K562 (cell line): ENCODE measurements at regions not wholly inside any gene's neighbourhood (a gene's known extent, or its start where the extent isn't known, plus 50 kb on each side); places are given as distances from the start of the nearest gene placed in this dataset.

Source experiments
- ATAC-seq: fragments of 200-7000 bp; cut with Tn5 transposase; 3 replicates; pipeline ENCODE4 v1.9.1; 2020; ENCODE audit warnings: moderate library complexity
- BruUV-seq: library from RNA; stranded (reverse); fragments of 400-500 nt; replicated peaks from 2 replicates; lab custom pipeline; 2021; lab: Mats Ljungman, UMichigan
- CTCF ChIA-PET: fragments of 300-600 bp; formaldehyde crosslinking; extraction: SDS; loops from one replicate; lab custom pipeline; 2021; ENCODE audit warnings: low intra/inter-chr PET ratio; lab: Yijun Ruan, JAX
- POLR2A ChIA-PET: fragments of 300-600, 350-650 bp; sonication (Branson Sonifier 250); formaldehyde crosslinking; extraction: SDS; loops from one replicate; lab custom pipeline; 2021; ENCODE audit warnings: antibody characterized with exemption, inconsistent platforms; lab: Yijun Ruan, JAX
- DNase-seq, 4 experiments: peaks; one replicate each; pipeline versions ENCODE4 v3.0.0 to v3.0.0-alpha.2; 2011 to 2018; ENCODE audit warnings: low spot score in 3 of 4, mixed read lengths in 3 of 4; ENCODE audit errors: extremely low read depth in 1 of 4
- FAIRE-seq: peaks from 2 replicates; lab custom pipeline; 2011; peaks lifted over from hg19 to GRCh38; lab: Jason Lieb, UNC
- H2AFZ ChIP-seq: 2 replicates; pipeline ENCODE4 v1.6.0; 2011; ENCODE audit warnings: low read depth, low read length, control low read depth, inconsistent platforms
- H3K27ac ChIP-seq: fragments of 200-600 bp; 3 replicates; pipeline ENCODE4 v1.8.0; 2011; ENCODE audit warnings: low read depth, mild to moderate bottlenecking, control low read depth, inconsistent platforms, low read length, moderate library complexity, mixed read lengths; ENCODE audit errors: extremely low read depth
- H3K27me3 ChIP-seq, 2 experiments: fragments of 300-600 bp in 1 of 2; 2 replicates in 1 of 2; 3 replicates in 1 of 2; pipeline versions ENCODE4 v1.6.0 to v1.8.0; 2011; ENCODE audit warnings: inconsistent platforms in 2 of 2, low read length in 2 of 2, mild to moderate bottlenecking in 1 of 2, mixed read lengths in 1 of 2, moderate library complexity in 1 of 2; ENCODE audit not compliant: control insufficient read depth in 2 of 2, insufficient read depth in 2 of 2
- H3K36me3 ChIP-seq: fragments of 300-600 bp; 3 replicates; pipeline ENCODE4 v1.8.0; 2011; ENCODE audit warnings: mild to moderate bottlenecking, low read length, inconsistent platforms; ENCODE audit not compliant: control insufficient read depth, insufficient read depth
- H3K4me1 ChIP-seq, 2 experiments: fragments of 200-600 bp in 1 of 2; replicated peaks in 1 of 2; 2 replicates in 1 of 2; 3 replicates in 1 of 2; pipeline versions ENCODE4 v1.5.1 to v1.8.0; 2011; ENCODE audit warnings: inconsistent platforms in 2 of 2, low read length in 2 of 2, mild to moderate bottlenecking in 1 of 2, mixed read lengths in 1 of 2, moderate library complexity in 1 of 2; ENCODE audit not compliant: control insufficient read depth in 2 of 2, insufficient read depth in 2 of 2
- H3K4me2 ChIP-seq: 2 replicates; pipeline ENCODE4 v1.6.1; 2011; ENCODE audit warnings: low read length, control low read depth, inconsistent platforms, mixed read lengths; ENCODE audit not compliant: insufficient read depth
- H3K4me3 ChIP-seq: fragments of 200-600 bp; sonication (generic), shearing (Covaris generic); 2 replicates; pipeline ENCODE4 v1.5.1; 2016; ENCODE audit warnings: control low read depth, inconsistent platforms
- H3K79me2 ChIP-seq: fragments of 200-600 bp; 3 replicates; pipeline ENCODE4 v1.8.0; 2011; ENCODE audit warnings: low read length, inconsistent platforms; ENCODE audit not compliant: control insufficient read depth, insufficient read depth
- H3K9ac ChIP-seq, 2 experiments: 2 replicates each; pipeline versions ENCODE4 v1.6.0 to v1.6.1; 2011; ENCODE audit warnings: low read depth in 2 of 2, low read length in 2 of 2, control low read depth in 1 of 2, inconsistent platforms in 1 of 2, mild to moderate bottlenecking in 1 of 2, mixed read lengths in 1 of 2; ENCODE audit not compliant: insufficient read depth in 1 of 2
- H3K9me1 ChIP-seq: one replicate; pipeline ENCODE4 v1.6.0; 2011; ENCODE audit warnings: inconsistent platforms, mild to moderate bottlenecking, low read length, moderate library complexity; ENCODE audit not compliant: control insufficient read depth, insufficient read depth
- H3K9me3 ChIP-seq: replicated peaks from 2 replicates; pipeline ENCODE4 v1.5.1; 2011; ENCODE audit warnings: low read depth, low read length, inconsistent platforms; ENCODE audit not compliant: control insufficient read depth, insufficient read depth
- H4K20me1 ChIP-seq: replicated peaks from 2 replicates; pipeline ENCODE4 v1.6.1; 2011; ENCODE audit warnings: low read length, inconsistent platforms, mixed read lengths; ENCODE audit not compliant: control insufficient read depth, insufficient read depth
- BRCA1 ChIP-seq, 2 experiments: fragments of 450-650 bp in 1 of 2; sonication (generic) in 1 of 2; formaldehyde crosslinking in 1 of 2; IDR thresholded peaks; 2 replicates each; pipeline versions ENCODE4 v1.5.0 to v1.6.1; 2017 to 2020; ENCODE audit warnings: mild to moderate bottlenecking in 1 of 2, missing genetic modification reagents in 1 of 2
- ELK1 ChIP-seq: sonication (generic); formaldehyde crosslinking; IDR thresholded peaks from 2 replicates; pipeline ENCODE4 v1.8.1; 2022; ENCODE audit warnings: missing genetic modification reagents
- HOXB6 ChIP-seq: fragments of 250-450 bp; sonication (Bioruptor Pico); IDR thresholded peaks from 2 replicates; pipeline ENCODE4 v1.5.1; 2022; ENCODE audit warnings: mild to moderate bottlenecking, borderline replicate concordance
- KLF16 ChIP-seq: IDR thresholded peaks from 2 replicates; pipeline ENCODE4 v1.6.1; 2016; ENCODE audit warnings: antibody characterized with exemption
- MCM2 ChIP-seq: fragments of 450-650 bp; IDR thresholded peaks from 2 replicates; pipeline ENCODE4 v1.6.1; 2017; ENCODE audit warnings: low read depth, mild to moderate bottlenecking
- NCOA1 ChIP-seq: fragments of 450-650 bp; IDR thresholded peaks from 2 replicates; pipeline ENCODE4 v1.6.1; 2016; ENCODE audit warnings: low read depth
- POLR2H ChIP-seq: IDR thresholded peaks from 2 replicates; pipeline ENCODE4 v1.6.1; 2016; ENCODE audit warnings: missing genetic modification characterization, low read depth, mild to moderate bottlenecking, control low read depth, missing compliant biosample characterization, moderate library complexity
- STAT5B ChIP-seq: fragments of 250-450 bp; sonication (Bioruptor Pico); IDR thresholded peaks from 2 replicates; pipeline ENCODE4 v1.8.0; 2021; ENCODE audit warnings: mild to moderate bottlenecking, inconsistent platforms
- TCF3 ChIP-seq: sonication (generic); formaldehyde crosslinking; IDR thresholded peaks from 2 replicates; pipeline ENCODE4 v1.4.0; 2020; ENCODE audit warnings: mild to moderate bottlenecking, missing genetic modification reagents
- XRCC4 ChIP-seq: IDR thresholded peaks from one replicate; pipeline ENCODE4 v1.6.1; 2011; ENCODE audit not compliant: insufficient read depth, insufficient read length; ENCODE audit errors: extremely low read depth
- ZBTB26 ChIP-seq: fragments of 450-650 bp; formaldehyde crosslinking; IDR thresholded peaks from 2 replicates; pipeline ENCODE4 v1.4.0; 2022; ENCODE audit warnings: missing genetic modification characterization
- ZC3H8 ChIP-seq: fragments of 450-650 bp; IDR thresholded peaks from 2 replicates; pipeline ENCODE4 v1.6.1; 2017
- WGBS: fragments of 100-300 bp; shearing (Covaris generic); methylation state at CpG from one replicate; pipeline ENCODE4 v1.1.6; 2016; ENCODE audit warnings: low coverage, mixed read lengths; ENCODE audit not compliant: insufficient coverage; ENCODE audit errors: missing lambda C conversion rate; 5-methylcytosine and 5-hydroxymethylcytosine counted together
- in situ Hi-C: fragments of 300-500 bp; cut with MboI; formaldehyde crosslinking; loops from 4 replicates; pipeline ENCODE4 v1.15.0; 2018; ENCODE audit warnings: inconsistent platforms, mixed read lengths
- intact Hi-C: fragments of 100-400 bp; cut with micrococcal nuclease; formaldehyde crosslinking; loops from 2 replicates; pipeline ENCODE4 v1.14.2; 2022

GRCh38 chr17:72185564-72185963 lies 64.7 kb downstream of the SOX9 start:
- Histone ChIP-seq H3K9ac (no peak overlapping the region), H3K27ac (no peak overlapping the region), H4K20me1 (no peaks in the 10 kb centered on the region), H3K4me1 (no peaks in the 10 kb centered on the region), H3K36me3 (no peaks in the 10 kb centered on the region), H3K79me2 (no peaks in the 10 kb centered on the region), H3K27me3 (no peaks in the 10 kb centered on the region), H3K4me3 (no peak overlapping the region), H2AFZ (no peak overlapping the region), H3K4me2 (no peak overlapping the region), H3K9me1 (no peaks in the 10 kb centered on the region), H3K9me3 (no peaks in the 10 kb centered on the region)
- no peak for TF ChIP-seq ZBTB26 (CRISPR knock-in tag)
- TF ChIP-seq POLR2H (tag): no peak
- no peak for TF ChIP-seq XRCC4
- no peak for TF ChIP-seq HOXB6 (CRISPR knock-in tag)
- TF ChIP-seq BRCA1 (IDR thresholded peaks at IDR 0.05): no peak
- TF ChIP-seq BRCA1 (CRISPR knock-in tag; IDR thresholded peaks at IDR 0.05): no peak
- no peak for TF ChIP-seq ZC3H8
- TF ChIP-seq KLF16: no peak
- no peak for TF ChIP-seq TCF3
- no peak for TF ChIP-seq MCM2
- no peak for TF ChIP-seq NCOA1
- TF ChIP-seq ELK1 (CRISPR knock-in tag): no peak
- TF ChIP-seq STAT5B (CRISPR knock-in tag): no peak
- no TSS peak for BruUV-seq
- FAIRE-seq (no peak), DNase-seq (no peak), ATAC-seq (no peak)
- in situ Hi-C loops: no loop called here
- CTCF ChIA-PET: no interaction called here
- POLR2A ChIA-PET: no interaction called here
- 0% methylated on average over 7 of the region's 8 CpGs for WGBS
- intact Hi-C loops: no loop called here
